Gastroesophageal sphincter (tissue), 4 donors: ENCODE measurements at regions not wholly inside any gene's neighbourhood (a gene's known extent, or its start where the extent isn't known, plus 50 kb on each side); places are given as distances from the start of the nearest gene placed in this dataset.

Experiments used
- ATAC-seq: fragments of 150-250 bp; one replicate; pipeline ENCODE4 v1.9.1; 2016; ENCODE audit warnings: mild to moderate bottlenecking, moderate library complexity
- H3K27ac ChIP-seq, 4 donors: fragments of 200-600 bp; sonication (generic) in 3 of 4; 1 replicate in 3 of 4; 2 replicates in 1 of 4; pipeline ENCODE4 v1.5.1; 2016 to 2019
- H3K27me3 ChIP-seq: fragments of 200-600 bp; sonication (generic); one replicate; pipeline ENCODE4 v1.5.1; 2019
- H3K36me3 ChIP-seq, 2 donors: fragments of 200-600 bp; sonication (generic); one replicate each; pipeline ENCODE4 v1.5.1; 2019; ENCODE audit warnings: control low read depth in 1 of 2
- H3K4me1 ChIP-seq, 3 donors: fragments of 200-600 bp; sonication (generic); 1 replicate in 2 of 3; 2 replicates in 1 of 3; pipeline ENCODE4 v1.5.1; 2016 to 2019; ENCODE audit warnings: control low read depth in 2 of 3
- H3K4me3 ChIP-seq, 2 donors: fragments of 200-600 bp; sonication (generic); one replicate each; pipeline ENCODE4 v1.5.1; 2019; ENCODE audit warnings: mild to moderate bottlenecking in 1 of 2, moderate library complexity in 1 of 2
- H3K9me3 ChIP-seq, 3 donors: fragments of 200-600 bp; sonication (generic); one replicate each; pipeline ENCODE4 v1.5.1; 2017 to 2019; ENCODE audit warnings: control low read depth in 2 of 3
- CTCF ChIP-seq, 4 experiments: fragments of 200-600 bp in 2 of 4; fragments of 450-650 bp in 2 of 4; sonication (generic) in 1 of 4; IDR thresholded peaks; one replicate each; pipeline ENCODE4 v1.5.1; 2017 to 2019; ENCODE audit warnings: antibody characterized with exemption in 4 of 4, mild to moderate bottlenecking in 2 of 4, moderate library complexity in 2 of 4
- EP300 ChIP-seq: sonication (generic); formaldehyde crosslinking; IDR thresholded peaks from one replicate; pipeline ENCODE4 v1.6.1; 2017; ENCODE audit warnings: antibody characterized with exemption, mild to moderate bottlenecking
- POLR2A ChIP-seq, 2 donors: fragments of 450-650 bp; IDR thresholded peaks; one replicate each; pipeline ENCODE4 v1.6.1; 2017; ENCODE audit warnings: antibody characterized with exemption in 2 of 2, mild to moderate bottlenecking in 2 of 2, moderate library complexity in 1 of 2
- POLR2AphosphoS5 ChIP-seq: sonication (generic); formaldehyde crosslinking; IDR thresholded peaks from one replicate; pipeline ENCODE4 v1.6.1; 2017; ENCODE audit warnings: antibody characterized with exemption
- WGBS, 2 donors: methylation state at CpG; one replicate each; pipeline ENCODE4 v1.1.5; 2018; ENCODE audit warnings: low coverage in 1 of 2; 5-methylcytosine and 5-hydroxymethylcytosine counted together

DNA sequence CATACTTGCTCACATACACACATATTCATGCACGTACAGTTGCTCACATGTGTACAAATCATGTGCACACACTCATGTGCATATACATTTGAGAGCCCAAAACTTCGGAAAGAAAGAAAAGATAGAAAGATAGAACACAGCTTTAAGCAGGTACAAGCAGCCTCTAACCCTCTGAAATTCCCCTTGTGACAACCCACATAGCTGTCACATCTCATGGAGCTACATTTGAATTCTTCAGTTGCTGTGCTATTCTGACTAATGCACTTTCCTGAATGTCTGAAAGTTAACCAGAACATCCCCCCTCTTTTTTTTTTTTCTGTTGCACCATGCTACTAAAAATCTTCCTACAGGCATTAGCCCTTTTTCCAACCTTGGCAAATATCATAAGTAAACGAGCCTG is 51.9 kb upstream of the KCNA5 start:
- 66 to 78% methylated on average over 3 of the region's 3 CpGs for WGBS, 2 donors
- no peak for ATAC-seq
- Histone ChIP-seq H3K36me3 (no peaks in the 10 kb centered on the region), H3K27me3 (peaks cover 35% of the 10 kb centered on the region), H3K4me3 (no peak overlapping the region), H3K9me3 (no peaks in the 10 kb centered on the region), H3K4me1 (no peaks in the 10 kb centered on the region), H3K27ac (no peak overlapping the region)
- TF ChIP-seq EP300 (no peak), CTCF (IDR thresholded peaks at IDR 0.05) (no peak), POLR2A (IDR thresholded peaks at IDR 0.05) (no peak), POLR2AphosphoS5 (no peak)

GRCh38 chr12:4992871-4993270 is 50.8 kb upstream of the KCNA5 start:
- ATAC-seq = no peak
- TF ChIP-seq CTCF (IDR thresholded peaks at IDR 0.05) (no peak), POLR2AphosphoS5 (no peak), EP300 (no peak), POLR2A (IDR thresholded peaks at IDR 0.05) (no peak)
- H3K4me1 ChIP-seq = peaks cover 0 to 7% (median 0%) of the 10 kb centered on the region in 3 donors
- WGBS, 2 donors = 80 to 85% methylated on average over 4 of the region's 4 CpGs
- no peaks in the 10 kb centered on the region for H3K9me3 ChIP-seq
- no peak overlapping the region for H3K4me3 ChIP-seq
- peaks cover 29% of the 10 kb centered on the region for H3K27me3 ChIP-seq
- no peak overlapping the region for H3K27ac ChIP-seq
- H3K36me3 ChIP-seq = no peaks in the 10 kb centered on the region
